ENCODE measurements at regions not wholly inside any gene's neighbourhood (a gene's known extent, or its start where the extent isn't known, plus 50 kb on each side); places are given as distances from the start of the nearest gene placed in this dataset.

- TF ChIP-seq CTCF (IDR thresholded peaks at IDR 0.05) (no peak), POLR2A (IDR thresholded peaks at IDR 0.05) (no peak)
Observed at GRCh38 chr6:167465482-167465881, 140.6 kb downstream of the TTLL2 start.
